NCI-H748 (cell line): ENCODE measurements at regions not wholly inside any gene's neighbourhood (a gene's known extent, or its start where the extent isn't known, plus 50 kb on each side); places are given as distances from the start of the nearest gene placed in this dataset.
A peak's percentile ranks its signal among the peaks of the same experiment; 100 is the strongest.
"Not testable (repeated sequence)": the region's sequence is repeated elsewhere in the genome, so short reads cannot be mapped to it uniquely, and the experiment has no call there.

Experiments used
- DNase-seq: peaks from one replicate; lab custom pipeline; 2025; ENCODE audit not compliant: unreplicated experiment; lab: John Stamatoyannopoulos, UW

DNA sequence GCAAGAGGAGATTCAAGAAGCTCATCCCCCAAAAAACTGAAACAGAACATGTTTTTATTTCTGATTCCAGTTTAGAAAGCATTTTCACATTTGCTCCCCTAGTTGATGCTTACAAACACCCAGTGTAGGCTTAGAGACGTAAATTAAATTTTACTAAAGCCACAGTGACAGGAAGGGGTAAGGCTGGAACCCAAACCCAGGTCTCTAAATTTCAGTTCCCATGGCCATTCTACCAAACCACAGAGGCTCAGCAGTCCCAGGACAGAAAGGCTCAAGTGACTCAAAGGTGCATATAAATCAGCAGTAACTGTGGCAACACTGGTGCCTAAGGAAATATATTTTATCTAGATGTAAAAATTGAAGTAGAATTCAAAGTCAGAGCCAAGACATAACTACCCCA lies 128.7 kb downstream of the CEP120 start:
- no peak for DNase-seq

DNA sequence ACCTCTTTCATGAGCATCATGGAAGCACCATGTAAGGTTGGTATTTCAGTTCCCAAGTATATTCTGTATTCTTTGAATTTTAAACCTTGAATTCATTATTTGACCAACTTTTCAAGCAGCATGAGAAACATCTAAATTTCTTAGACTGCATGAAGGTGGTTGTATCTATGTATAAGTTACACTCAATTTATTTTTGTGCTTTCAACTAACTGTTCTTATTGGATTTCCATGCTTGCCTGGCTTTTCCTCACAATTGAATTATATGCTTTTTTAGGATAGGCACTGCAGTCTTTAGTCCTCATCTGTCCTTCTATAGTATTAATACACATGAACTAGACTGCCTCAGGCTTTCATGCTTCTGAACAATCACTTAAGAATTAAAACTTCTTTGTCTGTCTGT lies 134.0 kb downstream of the CEP120 start:
- no peak for DNase-seq

DNA sequence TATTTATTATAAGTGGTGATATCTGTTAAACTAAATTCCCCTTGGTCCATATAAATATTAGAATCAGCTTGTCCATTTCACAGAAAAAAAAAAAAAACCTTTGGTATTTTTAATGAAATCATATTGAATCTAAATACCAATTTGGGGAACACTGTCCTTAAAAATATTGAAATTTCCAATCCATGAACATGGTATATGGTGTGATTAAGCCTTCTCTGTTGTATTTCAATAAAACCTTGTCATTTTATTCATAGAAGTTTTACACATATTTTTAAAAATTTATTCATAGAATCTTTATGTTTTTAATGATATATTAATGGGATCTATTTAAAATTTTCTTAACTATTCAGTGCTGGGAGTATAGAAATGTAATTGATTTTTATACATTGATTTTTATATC lies 135.3 kb downstream of the CEP120 start:
- DNase-seq: no peak

DNA sequence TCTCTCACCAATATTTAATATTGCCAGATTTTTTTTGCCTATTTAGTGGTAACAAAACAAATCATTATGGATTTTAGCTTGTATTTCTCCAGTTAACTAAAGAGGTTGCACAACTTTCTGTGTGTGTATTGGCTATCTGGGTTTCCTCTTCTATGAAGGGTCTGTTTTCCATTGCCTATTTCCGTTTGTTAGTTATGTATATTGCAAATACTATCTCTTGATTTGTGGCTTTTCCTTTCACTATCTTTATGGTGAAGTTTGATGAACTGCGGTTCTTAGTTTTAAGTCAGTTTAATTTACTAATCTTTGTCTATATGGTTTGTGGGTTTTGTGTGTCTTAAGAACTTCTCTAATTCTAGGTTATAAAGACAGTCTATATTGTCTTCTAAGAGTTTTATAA lies 136.3 kb downstream of the CEP120 start:
- no peak for DNase-seq

DNA sequence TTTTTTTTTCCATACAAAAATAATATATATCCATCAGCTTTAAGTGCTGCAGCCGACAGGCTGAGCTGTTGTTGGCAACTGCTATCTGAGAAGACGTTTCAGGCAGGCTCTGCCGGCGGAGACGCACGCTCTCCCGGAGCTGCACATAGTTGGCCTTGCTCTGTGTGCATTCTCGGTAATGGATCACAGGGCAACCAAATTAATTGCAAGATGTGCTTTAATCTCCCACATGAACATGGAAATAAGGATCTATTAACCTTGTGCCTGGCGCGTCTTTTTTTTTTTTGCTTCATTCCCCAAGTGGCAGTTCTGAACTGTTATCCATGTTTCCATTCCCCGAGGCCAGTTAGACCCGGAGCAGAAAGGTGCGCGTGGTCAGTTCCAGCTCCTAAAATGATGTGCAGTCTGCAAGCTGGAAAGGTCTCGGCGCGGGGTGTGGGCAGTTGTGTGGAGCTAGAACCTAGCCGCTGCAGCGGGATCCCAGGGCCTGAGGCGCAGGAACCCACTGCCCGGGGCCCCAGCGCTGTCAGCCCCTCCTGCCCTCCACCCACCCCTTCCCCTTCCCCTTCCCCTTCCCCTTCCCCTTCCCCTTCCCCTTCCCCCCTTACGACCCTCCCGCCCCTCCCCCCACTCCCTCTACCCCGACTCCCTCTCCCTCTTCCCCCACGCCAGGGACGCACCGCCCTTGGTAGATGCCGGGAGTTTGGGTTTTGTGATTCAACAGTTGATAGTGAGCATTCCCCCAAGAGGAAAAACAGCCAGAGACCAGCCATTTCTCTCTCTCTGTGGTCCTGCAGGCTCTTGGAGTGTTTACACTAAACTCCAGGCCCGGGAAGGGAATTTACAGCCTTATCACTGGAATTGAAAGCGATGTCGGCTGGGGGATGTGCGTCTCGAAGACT lies 137.8 kb downstream of the CEP120 start:
- DNase-seq: no peak

DNA sequence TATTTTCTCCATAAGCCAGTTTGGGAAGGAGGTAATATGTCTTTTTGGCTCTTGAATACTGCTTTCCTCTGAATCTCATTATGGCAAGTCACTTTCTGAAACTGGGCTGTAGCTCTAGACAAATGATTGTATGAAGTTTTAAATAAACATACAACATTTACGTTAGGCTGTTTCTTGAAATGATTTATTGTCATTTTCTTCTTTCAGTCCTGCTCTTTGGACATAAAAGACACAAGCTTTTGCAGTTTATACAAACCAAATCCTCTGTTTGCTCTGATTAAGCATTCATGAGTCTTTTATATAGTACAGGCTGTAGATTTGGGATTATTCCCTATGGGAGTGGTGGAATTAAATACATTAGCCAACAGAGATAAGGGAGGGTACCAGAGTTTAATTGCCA lies 139.7 kb downstream of the CEP120 start:
- no peak for DNase-seq

GRCh38 chr5:123283031-123283430 lies 140.2 kb downstream of the CEP120 start:
- no peak for DNase-seq

DNA sequence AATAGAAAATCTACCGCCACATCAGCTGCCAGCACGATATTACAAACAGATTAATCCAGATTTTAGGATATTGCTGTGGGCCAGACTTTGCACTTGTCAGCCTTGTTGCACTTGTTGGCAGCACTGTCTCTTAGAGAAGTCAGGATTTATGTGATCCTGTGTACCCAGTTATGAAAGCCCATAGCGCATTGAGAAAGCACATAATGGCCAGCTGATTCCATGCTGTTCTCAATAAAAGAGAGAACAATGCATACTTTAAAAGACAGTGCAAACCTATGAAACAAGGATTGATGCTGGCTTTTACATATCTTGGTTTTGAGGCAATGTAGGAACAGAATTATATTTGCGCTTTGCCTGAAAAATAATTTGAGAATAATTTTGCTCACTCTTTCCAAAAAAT lies 140.8 kb downstream of the CEP120 start:
- peak; percentile 20 for DNase-seq

DNA sequence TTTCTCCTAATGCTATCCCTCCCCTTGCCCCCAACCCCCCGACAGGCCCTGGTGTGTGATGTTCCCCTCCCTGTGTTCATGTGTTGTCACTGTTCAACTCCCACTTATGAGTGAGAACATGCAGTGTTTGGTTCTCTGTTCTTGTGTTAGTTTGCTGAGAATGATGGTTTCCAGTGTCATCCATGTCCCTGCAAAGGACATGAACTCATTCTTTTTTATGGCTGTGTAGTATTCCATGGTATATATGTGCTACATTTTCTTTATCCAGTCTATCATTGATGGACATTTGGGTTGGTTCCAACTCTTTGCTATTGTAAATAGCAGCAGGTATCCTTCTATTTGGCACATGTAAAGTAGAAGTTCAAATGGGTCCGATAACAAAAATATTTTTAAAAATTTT lies 142.3 kb downstream of the CEP120 start:
- not testable (repeated sequence) for DNase-seq

DNA sequence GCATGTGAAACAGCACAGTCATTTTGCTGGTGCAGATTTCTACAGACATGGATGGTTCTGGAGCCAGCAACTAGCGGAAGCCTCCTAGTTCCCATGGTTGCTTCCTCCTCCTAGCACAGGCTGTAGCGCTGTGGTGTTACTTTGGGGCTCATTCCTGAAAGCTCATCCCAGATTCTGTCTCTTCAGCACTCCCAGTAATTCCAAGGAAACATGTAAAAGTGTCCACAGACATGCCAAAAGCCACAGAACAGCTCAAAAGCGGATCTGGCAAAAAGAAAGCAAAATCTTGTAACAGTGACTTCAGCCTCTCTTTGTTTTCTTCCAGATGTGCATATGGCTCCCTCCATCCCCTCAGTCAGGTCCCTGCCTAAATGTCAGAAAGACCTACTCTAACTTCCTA lies 144.1 kb downstream of the CEP120 start:
- DNase-seq: no peak

DNA sequence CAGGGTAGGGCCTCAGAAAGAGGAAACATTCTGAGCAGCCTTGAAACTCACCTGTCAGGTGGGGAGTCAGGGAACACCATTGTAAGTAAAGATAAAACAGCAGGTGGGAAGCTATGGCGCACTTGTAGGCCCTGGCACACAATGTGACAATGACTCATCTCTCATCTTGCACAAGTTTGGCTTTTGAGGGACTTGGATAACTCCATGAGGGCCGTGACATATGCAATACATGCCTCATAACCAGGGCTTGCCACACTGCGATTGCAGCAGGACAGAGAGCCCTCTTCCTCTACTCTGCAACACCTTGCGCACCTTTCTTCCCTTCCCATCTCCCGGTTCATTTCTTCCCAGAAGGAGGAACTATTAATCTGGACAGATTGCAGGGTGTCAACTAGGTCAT lies 144.9 kb downstream of the CEP120 start:
- DNase-seq: peak; percentile 8

GRCh38 chr5:123273984-123274383 lies 149.2 kb downstream of the CEP120 start:
- DNase-seq: no peak

- no peak for DNase-seq
Observed at GRCh38 chr5:123273095-123273494, 150.1 kb downstream of the CEP120 start.

DNA sequence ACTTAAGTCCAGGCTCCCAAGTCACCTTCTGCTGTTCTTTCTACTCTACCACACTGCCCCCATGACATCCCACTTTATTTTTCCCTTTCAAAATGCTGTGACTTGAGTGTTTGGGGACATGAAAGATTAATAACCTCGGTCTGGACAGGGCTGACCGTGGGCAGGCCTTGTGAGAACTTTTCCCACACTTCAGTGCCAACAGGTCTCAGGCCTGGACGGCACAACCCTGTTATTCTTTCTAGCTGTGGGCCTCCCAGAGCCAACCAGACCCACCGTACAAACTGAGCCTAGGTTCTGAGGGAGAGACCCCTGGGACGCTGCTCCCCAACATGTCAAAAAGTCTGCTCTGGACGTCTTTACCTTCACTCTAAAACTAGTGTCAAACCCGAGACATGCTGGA lies 153.4 kb downstream of the CEP120 start:
- no peak for DNase-seq

DNA sequence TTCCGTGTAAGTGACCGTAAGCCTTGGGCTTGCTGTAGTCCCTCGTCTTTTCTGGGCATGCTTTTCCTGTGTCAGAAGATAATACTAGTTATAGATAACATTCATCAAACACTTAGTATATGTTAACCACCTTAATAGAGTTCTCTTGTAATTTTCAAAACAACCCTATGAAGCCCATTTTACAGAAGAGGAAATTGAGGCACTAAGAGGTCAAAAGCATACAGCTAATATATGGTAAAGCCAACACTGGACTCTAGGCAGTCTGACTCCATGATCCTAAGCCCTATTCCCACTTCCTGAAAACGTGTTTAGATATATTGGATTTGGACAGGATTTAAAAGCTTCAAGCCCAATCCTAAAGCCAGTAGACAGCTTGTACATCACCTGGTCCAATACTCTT lies 153.8 kb downstream of the CEP120 start:
- DNase-seq: no peak

- DNase-seq: no peak
Observed at GRCh38 chr5:123266365-123266764, 156.8 kb downstream of the CEP120 start.

DNA sequence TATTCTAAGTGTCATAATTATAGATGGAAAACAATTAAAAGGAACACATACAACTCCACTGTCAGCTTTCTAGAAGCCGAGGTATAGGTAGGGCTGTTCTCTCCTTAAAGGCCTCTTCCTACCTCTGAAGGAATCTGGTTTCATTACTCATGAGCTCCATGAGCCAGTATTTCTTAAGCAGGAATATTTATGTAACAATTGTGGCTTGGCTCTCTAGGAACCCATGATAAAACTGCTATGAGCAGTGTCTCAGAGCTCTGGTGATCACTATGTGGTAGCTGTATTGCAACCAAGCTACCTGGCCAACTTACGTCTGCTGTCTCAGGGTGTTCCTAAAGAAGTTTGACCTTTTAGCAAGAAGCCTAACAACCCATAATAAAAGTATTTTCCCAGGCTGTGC lies 157.7 kb downstream of the CEP120 start:
- no peak for DNase-seq

DNA sequence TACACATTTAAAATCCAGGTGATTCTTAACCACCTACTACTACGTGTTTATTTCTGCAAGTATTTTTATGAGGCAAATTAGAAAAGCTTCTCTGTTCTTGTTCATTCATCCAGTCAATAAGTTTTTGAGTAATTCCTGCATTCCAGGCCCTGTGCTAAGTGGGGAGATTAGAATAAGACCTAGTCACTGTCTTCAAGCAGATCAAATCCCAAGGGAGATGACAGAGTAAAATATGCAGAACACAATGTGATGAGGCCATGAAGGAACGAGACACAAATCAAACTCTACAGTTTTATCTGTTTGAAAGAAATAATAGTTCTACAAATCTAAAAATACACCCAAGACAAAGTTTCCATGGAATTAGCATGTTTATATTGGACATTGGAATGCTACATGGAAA lies 158.8 kb downstream of the CEP120 start:
- no peak for DNase-seq

DNA sequence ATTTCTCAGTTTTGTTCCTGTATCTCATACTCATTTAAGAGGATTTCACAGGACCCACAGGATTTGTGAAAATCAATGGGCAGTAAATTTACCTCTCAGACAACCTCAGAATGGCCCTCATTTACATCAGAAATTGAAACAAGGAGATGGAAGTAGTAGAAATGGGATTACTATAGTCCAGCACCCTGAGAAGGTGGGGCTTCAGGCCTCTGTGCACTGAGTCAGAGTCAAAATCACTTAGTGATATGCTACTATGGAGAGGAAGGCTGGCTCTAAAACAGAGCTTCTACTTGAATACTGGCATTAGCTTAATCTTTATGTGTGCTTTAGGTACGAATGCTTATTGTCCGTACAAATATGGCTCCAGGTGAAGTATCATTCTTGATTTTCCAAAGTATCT lies 159.3 kb downstream of the CEP120 start:
- no peak for DNase-seq

DNA sequence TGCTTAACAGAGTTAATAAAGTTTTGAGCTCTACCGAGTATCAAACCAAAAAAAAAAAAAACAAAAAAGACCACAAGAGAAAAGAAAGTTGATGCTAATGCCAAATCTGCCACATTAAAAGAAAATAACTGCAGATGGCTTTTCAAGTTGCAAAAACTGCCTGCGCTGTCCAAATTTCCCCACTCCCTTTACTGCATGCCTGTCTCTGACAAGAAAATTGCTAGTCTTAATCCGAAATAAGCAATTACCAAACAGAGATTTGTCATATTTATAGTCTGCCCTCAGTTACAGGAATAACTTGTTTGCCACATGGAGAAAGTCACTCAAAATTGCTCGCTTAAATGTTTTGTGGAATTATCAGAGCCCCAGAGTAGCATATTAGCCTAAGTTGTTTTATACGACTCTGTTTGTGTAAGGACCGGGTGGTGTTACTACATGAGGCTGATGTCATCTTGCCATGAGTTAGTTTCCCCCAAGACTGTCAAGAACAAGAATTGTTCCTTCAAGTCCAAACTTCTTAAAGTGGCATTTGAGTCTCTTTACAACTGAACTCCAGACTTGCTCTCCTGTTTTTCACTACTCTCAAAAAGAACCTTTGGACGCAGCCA lies 160.9 kb downstream of the CEP120 start:
- DNase-seq: no peak

- DNase-seq: no peak
Observed at GRCh38 chr5:123261752-123262151, 161.5 kb downstream of the CEP120 start.

DNA sequence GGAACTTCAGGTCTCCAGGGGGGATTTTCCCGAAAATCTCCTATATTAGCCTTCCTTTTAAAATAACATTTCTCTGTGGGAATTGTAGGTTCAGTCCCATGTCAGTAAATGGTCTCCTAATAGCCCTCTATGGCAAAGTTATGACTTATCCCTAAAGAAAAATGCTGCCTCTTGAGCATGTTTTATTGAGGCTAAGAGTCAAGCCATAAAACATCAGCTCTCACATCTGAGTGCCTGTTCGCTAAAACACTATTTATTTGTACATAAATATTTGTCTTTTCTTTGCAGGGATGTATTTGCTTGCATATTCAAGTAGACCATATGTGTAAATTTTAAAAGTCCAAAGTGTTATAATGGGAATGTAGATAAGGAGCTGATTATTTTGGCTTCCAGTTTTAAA lies 160.4 kb downstream of the PRDM6 start:
- no peak for DNase-seq

DNA sequence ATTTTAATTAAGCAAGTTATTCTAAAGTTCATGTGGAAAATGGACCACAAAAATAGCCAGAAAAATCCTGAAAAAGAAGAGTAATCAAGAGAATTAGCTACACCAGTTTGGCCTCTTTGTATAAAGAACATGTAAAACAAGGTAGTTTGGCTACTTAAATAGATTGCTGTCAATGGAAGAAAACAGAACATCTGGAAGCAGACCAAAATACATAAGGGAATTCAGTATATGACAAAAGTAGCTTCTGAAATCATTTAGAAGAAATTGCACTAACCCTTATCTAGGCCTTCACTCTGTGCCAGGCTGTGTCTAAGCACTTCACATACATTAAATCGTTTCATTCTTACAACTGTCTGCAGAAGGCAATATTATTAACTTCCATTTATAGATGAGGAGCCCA lies 156.6 kb downstream of the PRDM6 start:
- no peak for DNase-seq
